ENCODE measurements at regions not wholly inside any gene's neighbourhood (a gene's known extent, or its start where the extent isn't known, plus 50 kb on each side); places are given as distances from the start of the nearest gene placed in this dataset.

- no peak for TF ChIP-seq POLR2A (IDR thresholded peaks at IDR 0.05)
- TF ChIP-seq, protein P1, sequence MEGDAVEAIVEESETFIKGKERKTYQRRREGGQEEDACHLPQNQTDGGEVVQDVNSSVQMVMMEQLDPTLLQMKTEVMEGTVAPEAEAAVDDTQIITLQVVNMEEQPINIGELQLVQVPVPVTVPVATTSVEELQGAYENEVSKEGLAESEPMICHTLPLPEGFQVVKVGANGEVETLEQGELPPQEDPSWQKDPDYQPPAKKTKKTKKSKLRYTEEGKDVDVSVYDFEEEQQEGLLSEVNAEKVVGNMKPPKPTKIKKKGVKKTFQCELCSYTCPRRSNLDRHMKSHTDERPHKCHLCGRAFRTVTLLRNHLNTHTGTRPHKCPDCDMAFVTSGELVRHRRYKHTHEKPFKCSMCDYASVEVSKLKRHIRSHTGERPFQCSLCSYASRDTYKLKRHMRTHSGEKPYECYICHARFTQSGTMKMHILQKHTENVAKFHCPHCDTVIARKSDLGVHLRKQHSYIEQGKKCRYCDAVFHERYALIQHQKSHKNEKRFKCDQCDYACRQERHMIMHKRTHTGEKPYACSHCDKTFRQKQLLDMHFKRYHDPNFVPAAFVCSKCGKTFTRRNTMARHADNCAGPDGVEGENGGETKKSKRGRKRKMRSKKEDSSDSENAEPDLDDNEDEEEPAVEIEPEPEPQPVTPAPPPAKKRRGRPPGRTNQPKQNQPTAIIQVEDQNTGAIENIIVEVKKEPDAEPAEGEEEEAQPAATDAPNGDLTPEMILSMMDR (IDR thresholded peaks at IDR 0.05), result no peak
Observed at GRCh38 chr10:44647877-44648542, 263.1 kb upstream of the CXCL12 start.

Data from esophagus squamous epithelium (tissue), 4 donors.